ENCODE measurements at regions not wholly inside any gene's neighbourhood (a gene's known extent, or its start where the extent isn't known, plus 50 kb on each side); places are given as distances from the start of the nearest gene placed in this dataset.

- DNase-seq: no peak
- CTCF ChIA-PET: interaction anchor here (0.6 kb wide), 1 partner anchor 65 kb away, joined by 3 read pairs; no protein-coding TSS in a partner anchor
Measured at GRCh38 chr1:89466307-89466930, 58.2 kb upstream of the LRRC8B start.

GRCh38 chr1:89472253-89472652 is 52.4 kb upstream of the LRRC8B start:
- no peak for TF ChIP-seq CTCF (IDR thresholded peaks at IDR 0.05; ENCODE audit: unreplicated experiment)
- Mint-ChIP-seq H3K4me1 (ENCODE audit: low read depth, unreplicated experiment) (no peaks in the 10 kb centered on the region), H3K4me3 (ENCODE audit: low read depth, unreplicated experiment) (no peak overlapping the region), H3K27ac (ENCODE audit: unreplicated experiment) (no peak overlapping the region), H3K36me3 (ENCODE audit: insufficient read depth, unreplicated experiment) (no peaks in the 10 kb centered on the region), H3K27me3 (ENCODE audit: unreplicated experiment) (no peaks in the 10 kb centered on the region), H3K9me3 (ENCODE audit: low read depth, unreplicated experiment) (no peaks in the 10 kb centered on the region)
- DNase-seq: no peak
- no TSS peak for BruUV-seq (replicated peaks)
- CTCF ChIA-PET: no interaction called here
- intact Hi-C loops (cut with micrococcal nuclease; ENCODE audit: unreplicated experiment): no loop called here

More at GRCh38 chr1:89466307-89466930, 58.2 kb upstream of the LRRC8B start:
- Mint-ChIP-seq H3K9me3 (ENCODE audit: low read depth, unreplicated experiment) (no peaks in the 10 kb centered on the region), H3K4me3 (ENCODE audit: low read depth, unreplicated experiment) (no peak overlapping the region), H3K27ac (ENCODE audit: unreplicated experiment) (no peak overlapping the region), H3K36me3 (ENCODE audit: insufficient read depth, unreplicated experiment) (no peaks in the 10 kb centered on the region), H3K27me3 (ENCODE audit: unreplicated experiment) (no peaks in the 10 kb centered on the region), H3K4me1 (ENCODE audit: low read depth, unreplicated experiment) (peaks cover 19% of the 10 kb centered on the region)
- intact Hi-C loops (cut with micrococcal nuclease; ENCODE audit: unreplicated experiment): no loop called here
- no peak for TF ChIP-seq CTCF (IDR thresholded peaks at IDR 0.05; ENCODE audit: unreplicated experiment)
- BruUV-seq (replicated peaks): no TSS peak

DNA sequence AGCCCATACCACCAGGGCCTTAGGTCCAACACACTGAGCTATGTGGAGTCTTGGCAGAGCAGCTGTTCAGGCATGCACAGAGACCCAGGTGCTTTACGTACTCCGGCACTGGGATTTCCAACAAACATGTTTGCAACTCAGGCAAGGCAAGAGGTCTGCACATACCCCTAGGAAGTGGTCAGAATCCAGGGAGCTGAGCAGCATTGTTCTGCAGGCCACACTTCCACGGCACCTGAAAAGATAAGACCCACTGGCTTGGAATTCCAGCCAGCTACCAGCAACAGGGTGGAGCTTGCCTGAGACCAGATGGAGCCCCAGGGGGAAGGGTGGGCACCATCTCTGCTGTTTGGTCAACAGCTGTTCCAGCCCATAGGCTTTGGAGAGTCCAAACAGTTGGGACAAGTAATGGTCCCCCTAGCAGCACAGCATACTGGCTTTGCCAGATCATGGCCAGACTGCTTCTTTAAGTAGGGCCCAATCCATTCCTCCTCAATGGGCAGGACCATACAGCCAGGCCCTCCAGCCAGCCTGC is 51.7 kb upstream of the LRRC8B start:
- no peaks in the 10 kb centered on the region for H3K4me1 Mint-ChIP-seq (ENCODE audit: low read depth, unreplicated experiment)
- intact Hi-C loops (cut with micrococcal nuclease; ENCODE audit: unreplicated experiment): no loop called here
- TF ChIP-seq CTCF (IDR thresholded peaks at IDR 0.05; ENCODE audit: unreplicated experiment): no peak
- no peaks in the 10 kb centered on the region for H3K36me3 Mint-ChIP-seq (ENCODE audit: insufficient read depth, unreplicated experiment)
- H3K27ac Mint-ChIP-seq (ENCODE audit: unreplicated experiment): no peak overlapping the region
- H3K9me3 Mint-ChIP-seq (ENCODE audit: low read depth, unreplicated experiment): no peaks in the 10 kb centered on the region
- no peak overlapping the region for H3K4me3 Mint-ChIP-seq (ENCODE audit: low read depth, unreplicated experiment)
- no TSS peak for BruUV-seq (replicated peaks)
- H3K27me3 Mint-ChIP-seq (ENCODE audit: unreplicated experiment): no peaks in the 10 kb centered on the region
- no peak for DNase-seq
- CTCF ChIA-PET: no interaction called here
